ENCODE measurements at regions not wholly inside any gene's neighbourhood (a gene's known extent, or its start where the extent isn't known, plus 50 kb on each side); places are given as distances from the start of the nearest gene placed in this dataset.
"Not testable (repeated sequence)": the region's sequence is repeated elsewhere in the genome, so short reads cannot be mapped to it uniquely, and the experiment has no call there.

DNA sequence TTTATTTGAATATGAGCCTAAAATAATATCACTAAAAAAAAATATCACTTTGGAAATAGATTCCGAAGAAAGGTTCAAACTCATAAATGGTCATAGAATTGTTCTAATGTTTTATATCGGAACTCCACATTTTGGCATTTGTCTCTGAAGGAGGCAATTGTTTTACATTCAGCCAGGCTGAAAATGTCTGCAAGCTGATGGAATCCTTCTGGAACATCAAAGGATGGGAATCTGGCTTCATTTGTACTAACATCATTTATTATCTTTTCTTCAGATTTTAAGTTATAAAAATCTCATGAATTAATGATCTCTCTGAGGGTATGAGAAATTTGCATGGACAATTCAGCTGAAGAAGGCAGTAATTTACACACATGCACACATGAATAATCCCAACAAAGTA is 251.4 kb upstream of the RGMA start:
- DNase-seq = no peak

DNA sequence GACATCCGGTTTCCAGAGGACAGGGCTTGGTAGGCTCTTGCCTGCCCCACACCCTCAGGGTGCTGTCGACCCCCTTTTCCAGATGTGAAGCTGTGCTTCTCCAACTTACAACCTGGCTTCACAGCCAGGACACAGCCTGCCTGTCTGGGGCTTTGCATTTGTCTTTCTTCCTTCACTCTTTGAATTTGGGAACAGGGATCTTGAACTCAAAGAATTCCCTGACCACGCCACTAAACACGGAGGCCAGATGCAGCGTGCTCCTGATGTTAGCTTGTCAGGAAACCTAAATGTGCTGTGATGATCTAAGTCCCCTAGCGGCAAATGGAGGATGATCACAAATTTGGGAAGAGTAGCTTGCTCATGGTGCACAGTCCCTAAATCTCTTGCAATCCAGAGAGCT is 244.8 kb upstream of the RGMA start:
- DNase-seq = no peak

DNA sequence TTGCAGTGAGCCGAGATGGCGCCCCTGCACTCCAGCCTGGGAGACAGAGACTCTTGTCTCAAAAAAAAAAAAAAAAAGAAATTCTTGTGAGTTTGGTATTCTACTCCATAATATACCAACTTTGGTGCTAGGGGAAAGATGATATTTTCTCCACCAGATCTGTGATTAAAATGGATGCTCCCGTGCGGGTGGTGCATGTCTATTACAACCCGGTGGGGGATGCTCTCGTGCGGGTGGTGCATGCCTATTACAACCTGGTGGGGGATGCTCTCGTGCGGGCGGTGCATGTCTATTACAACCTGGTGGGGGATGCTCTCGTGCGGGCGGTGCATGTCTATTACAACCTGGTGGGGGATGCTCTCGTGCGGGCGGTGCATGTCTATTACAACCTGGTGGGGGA is 244.1 kb upstream of the RGMA start:
- DNase-seq = not testable (repeated sequence)

DNA sequence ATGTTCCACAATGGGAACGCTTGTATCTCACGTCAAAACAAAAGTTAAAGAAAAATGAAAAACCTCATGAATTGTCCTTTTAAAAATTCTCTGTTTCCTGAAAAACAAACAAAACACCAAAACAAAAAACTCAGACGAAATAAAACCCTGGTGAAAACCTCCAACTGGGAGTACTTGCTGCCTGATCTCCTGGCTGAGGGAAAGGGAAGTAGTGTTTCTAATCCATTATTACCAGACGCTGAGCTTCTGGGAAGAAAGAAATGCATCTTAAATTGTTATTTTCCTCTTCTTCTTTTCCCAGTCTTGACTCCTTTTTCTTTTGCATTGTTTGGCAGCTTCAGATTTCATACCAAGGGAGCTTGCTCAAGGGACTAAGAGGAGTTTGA is 243.2 kb upstream of the RGMA start:
- DNase-seq = no peak

DNA sequence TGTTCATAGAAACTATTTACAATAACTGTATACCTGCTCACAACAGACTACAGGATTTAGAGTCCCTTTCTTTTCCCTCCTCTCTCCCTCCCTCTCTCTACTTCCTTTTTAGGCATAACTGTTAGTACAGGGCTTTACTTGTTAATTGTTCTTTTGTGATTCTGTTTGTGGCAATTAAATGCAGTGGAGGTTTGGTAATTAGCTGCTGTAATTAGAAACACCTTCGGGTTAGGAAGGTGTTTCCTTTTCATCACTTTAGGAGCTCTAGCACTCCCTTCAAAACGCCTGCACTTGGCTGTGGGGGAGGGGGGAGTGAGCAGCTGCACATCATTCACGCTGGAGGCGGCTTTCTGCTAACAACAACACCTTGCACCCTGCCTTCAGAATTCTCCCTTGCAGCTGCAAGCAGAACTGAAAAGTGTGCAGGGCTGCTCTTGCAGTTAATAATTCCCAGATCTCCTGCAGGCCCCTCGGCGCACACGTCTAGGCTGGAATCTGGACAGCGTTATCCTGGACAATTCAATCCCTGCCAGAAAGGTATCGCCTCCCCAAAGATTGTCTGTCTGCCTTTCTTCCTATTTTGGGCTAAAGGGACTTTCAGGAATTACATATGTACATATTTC is 242.6 kb upstream of the RGMA start:
- no peak for DNase-seq

DNA sequence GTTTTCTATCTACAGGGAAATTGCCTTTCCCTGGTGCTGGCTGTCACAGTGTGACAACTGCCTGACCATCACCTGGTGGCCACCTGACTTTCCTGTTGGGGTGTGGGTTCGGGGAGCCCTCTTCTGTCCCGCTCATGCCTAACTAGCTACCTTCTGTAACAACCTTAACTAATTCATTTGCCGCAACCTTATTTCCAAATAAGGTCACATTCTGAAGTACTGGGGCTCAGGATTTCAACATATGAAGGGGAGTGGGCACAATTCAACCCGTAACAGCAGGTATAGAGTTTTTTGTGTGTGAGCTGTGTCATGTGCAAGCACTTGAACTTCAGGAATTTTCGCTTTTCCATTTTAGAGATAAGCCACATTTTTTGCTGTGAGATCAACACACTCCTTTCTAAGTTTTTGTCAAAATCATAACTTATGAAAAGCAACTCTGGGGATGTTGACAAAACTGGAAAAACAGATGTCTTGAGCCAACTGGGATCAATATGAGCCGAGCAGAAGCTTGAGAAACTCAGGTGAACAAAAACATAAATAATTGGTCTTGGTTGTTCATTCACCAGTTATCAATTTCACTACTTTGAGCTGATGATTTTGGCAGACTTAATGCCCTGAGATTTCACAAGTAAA is 242.0 kb upstream of the RGMA start:
- no peak for DNase-seq

DNA sequence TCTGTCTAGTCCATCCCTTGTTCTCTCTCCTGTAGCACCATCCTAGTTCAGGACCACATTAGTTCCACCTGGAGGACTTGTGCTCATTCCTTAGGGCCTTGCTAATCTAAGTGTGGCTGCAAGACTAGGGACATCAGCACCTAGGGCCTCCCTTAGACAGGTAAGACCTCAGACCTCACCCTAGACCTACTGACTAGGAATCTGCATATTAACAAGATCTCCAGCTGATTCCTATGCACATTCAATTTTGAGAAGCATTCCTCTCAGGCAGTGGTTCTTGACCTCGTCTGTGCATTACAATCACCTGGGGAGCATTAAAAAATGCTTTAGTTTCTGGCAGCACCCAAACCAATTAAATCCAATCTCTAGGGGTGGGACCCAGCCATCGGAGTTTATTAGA is 238.4 kb upstream of the RGMA start:
- no peak for DNase-seq

DNA sequence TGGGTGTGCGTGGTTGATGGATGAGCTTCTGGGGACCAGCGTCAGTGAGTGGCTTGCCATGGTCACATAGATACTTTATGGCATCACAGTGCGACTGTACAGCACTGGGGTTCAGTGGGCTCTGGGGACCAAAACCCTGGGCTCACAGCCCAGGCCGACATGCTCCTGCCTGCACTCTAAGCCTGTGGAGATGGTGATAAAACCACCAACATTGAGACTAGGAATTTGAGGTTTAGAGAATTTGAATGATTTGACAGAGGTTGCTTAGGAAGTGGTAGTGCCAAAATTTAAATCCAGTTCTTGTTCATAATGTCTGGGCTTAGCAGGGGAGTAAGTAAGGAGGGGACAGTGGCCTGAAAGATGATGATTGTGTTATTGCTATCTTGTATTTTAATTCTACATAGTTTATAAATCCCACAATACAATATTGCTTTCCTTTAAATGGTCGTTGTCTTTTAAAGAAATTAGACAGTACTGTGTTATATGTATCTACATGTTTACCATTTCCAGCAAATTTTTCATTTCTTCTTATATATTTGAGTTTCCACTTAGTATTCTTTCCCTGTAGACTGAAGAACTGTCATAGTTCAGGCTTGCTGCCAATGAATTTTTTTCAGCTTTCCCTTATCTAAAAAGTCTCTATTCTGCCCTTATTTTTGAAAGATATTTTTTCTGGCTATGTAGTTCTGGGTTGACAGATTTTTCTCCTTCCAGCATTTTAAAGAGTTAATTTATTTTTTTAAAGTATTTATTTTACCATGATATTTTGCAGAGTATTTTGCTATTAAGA is 235.4 kb upstream of the RGMA start:
- DNase-seq = no peak

DNA sequence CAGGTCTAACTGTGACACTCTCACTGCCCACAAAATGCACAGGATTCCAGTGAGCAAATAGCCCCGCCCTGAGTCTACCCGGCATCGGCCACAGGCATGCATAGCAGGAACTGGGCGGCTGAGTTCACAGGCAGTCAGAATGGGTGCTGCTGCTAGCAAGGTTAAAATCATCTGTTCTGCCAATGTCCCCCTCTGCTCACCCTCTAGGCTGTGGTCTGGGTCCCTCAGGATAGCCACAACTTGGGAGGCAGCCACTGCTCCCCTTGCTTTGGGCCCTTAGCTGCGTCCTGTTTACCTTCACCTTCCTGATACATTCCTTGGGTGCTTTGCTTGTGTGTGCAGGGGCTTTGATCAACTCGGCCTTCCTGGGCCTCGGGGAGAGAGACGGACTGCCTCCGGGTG is 232.9 kb upstream of the RGMA start:
- no peak for DNase-seq

DNA sequence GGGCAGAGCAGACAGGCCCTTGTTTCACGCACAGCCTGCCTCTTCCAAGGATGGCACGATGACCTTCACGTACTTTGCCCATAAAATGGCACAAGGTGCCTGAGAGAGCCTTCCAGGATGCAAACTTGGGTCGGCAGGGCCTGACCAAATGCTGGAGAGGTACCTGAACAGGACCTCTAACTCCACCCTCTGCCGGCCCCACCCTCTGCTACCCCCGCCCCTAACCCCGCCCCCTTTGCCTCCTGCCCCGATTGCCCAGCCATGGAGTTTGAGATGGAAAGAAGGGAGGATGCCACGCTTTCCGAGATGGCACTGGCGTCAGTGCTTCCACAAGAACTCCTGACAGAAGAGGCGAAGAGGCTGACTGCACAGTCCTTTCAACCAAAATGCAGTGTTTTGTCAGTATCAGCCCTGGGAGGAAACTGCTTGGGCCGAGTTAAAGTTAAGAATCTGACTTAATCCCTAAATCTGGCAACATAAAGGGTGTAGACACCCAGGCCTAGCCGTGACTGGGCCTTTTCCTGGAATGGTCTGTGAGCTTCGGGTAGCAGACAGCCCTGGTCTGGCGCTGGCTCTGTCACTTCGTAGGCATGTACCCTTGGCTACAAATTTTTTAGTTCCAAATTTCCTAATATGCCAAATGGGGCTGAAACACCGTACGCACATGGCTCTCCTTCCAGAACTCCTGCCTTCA is 230.3 kb upstream of the RGMA start:
- DNase-seq = no peak

DNA sequence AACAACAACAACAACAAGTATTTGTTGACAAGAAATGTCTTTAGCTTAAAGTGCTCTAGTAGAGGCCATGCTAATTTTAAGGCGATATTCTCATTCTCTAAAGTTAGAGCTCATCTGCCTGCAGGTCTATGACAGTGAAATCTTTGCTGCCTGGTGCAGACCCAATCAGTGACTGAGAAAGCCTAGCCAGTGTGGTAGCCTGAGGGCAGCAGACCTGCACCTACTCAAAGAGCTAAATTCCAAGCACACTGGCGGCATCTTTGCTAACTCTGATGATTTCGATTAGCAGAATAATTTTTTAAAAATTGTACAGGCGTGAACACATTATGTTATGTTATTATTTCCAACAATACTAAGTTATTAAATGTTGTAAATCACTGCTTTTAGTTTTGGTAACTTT is 228.8 kb upstream of the RGMA start:
- no peak for DNase-seq

DNA sequence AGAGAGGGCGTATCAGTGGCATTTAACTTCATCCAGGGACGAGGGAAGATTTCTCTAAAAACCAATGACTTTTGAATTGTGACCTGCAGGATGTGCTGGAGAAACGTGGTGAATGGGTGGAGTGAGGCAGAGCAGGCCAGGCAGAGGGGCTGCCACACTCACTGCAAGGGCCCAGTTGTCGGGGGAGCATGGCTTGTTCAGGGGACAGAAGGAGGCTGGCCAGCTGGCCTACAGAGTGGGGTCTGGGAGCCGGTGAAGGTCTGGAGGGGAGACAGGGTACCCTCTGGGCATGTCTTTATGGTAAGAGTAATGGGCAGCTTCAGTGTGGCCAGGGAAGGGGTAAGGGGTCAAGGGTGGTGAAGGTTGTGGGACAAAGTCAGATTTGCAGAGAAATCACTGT is 225.2 kb upstream of the RGMA start:
- no peak for DNase-seq

DNA sequence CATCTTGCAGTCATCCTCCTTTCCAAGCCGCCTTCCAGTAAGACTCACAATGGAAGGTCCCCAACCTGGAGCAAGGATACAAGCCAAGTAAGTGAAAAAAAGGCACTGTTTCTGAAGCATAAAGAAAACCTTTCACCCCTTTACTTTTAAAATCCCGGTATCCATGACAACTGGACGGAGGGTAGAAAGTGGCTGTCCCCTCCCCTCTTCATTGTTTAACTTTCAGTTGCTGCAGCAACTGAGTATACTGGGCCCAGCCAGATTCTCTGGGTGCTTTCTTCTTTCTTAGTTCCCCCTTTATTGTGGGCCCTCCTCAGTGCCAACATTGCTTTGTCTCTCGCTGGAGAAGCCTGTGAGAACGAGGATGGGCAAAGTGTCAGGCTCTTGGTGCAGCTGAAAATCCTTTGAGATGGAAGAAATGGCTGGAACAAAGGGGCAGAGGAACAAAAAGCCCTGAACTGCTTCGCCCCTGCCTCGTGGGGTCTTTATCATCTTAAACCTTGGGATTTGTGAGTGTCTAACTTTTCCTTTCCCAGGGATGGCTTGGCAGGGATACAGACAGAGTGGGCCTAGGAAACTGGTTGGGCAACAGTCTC is 224.0 kb upstream of the RGMA start:
- DNase-seq = no peak

DNA sequence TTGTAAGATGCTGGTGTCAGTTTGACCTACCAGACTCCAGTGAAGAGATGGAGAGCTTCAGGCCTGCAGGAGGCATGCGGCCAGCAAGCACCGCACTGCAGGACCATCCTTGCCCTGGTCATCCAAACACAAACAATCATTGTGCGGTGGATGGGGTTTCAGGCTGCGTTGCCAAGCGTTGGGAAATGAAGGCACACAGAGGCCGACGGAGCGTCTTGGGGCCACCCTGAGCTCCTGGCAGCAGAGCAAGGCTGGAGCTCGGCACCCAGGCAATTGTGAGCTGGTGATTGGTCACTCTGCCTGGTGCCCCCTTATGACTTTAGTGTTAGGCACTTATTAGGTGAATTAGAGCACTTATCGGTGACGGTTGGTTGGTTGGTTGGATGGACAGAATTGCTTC is 222.6 kb upstream of the RGMA start:
- DNase-seq = no peak

DNA sequence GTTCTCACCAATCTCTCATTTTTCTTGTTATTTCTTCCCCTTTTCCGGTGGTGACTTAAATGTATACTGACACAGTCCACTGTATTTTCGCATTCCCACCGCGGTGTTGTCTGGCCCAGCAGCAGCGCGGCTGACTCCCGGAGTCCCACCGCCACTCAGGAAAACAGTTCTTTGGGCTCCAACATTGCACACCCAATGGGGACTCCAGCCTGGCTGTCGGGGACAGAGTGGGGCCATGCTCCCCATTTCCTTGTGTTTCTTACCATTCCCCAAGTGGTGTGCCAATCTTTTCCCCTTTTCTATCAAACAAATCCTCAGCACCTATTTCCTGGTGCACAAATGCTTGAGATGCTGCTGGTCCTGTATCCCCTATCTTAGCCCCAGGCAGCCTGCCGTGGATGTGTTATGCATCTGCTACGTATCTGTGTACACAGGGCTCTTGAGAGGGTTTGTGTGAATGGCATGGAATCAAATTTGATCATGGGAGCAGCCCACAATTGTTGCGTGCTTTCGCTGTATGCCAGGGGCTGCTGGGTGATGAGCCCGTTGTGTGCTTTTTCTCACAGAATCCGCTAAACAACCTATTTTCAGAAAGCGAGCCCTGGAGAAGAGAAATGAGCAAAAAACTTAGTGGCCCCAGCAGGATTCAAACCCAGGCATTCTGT is 219.1 kb upstream of the RGMA start:
- DNase-seq = no peak

DNA sequence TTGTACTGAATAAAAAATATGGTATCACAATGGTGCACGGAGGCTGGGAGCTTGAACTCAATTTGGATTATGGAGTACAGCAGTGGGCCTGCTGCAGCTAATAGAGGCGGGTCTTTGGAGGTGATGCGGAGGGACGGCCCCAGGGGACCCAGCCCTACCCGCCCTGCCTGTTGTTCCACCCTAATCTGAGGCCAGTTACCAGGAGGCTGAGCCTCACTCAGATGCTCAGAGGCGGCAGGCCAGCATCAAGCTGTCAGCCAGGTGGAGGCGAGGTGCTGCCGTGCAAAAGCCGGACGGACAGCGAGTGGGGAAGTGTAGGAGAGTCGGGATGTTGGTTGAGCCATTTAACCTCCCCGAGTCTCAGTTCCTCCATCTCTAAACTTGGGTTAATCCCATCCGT is 218.5 kb upstream of the RGMA start:
- no peak for DNase-seq

DNA sequence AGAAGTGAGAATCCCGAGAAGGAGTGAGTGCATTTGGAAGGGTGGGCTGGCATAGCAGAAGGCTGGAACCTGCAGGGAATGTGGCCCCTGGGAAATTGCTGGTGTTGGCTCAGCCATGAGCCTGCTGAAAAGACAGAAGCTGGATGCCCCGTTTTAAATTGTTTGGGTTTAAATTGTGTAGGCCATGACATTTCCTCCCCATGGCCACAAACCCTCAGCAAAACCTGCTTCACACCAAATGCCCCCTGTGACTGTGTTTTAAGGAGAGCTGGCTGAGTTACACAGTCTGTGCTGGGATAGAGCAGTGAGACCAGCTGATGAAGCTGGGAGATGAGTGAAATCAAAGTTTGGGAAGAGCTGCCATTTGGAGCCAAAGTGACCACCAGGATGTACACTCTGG is 216.3 kb upstream of the RGMA start:
- DNase-seq = no peak

DNA sequence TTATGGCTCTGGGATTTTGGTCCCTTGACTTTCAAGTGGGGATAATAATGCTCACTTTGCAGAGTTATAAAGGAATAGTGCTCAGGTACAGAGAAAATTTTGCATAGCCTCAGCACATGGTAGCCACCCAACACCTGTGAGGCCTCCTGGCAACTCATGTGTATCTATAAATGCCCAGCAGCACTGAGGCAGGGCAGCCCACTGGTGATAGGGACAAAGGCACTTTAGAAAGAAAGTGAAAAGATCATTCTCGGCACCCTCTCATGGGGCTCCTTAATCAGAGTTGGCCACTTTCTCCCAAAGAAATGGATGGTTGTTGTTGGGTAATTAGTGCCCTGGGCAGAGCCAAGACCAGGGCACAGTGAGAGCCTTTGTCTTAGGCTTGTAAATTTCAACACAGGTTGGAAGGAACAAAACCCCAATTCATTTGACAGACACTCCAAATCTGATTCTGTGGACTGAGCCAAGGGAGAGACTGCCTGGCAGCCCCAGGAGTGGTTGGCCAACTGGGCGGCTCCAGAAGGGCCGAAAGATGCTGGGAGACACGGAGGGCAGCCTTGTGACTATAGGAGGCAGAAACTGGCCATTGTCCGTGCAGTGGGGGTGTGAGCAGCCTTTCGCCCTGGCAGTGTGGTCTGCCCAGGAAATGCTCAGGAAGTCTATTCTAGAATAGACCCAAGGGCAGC is 213.2 kb upstream of the RGMA start:
- no peak for DNase-seq

DNA sequence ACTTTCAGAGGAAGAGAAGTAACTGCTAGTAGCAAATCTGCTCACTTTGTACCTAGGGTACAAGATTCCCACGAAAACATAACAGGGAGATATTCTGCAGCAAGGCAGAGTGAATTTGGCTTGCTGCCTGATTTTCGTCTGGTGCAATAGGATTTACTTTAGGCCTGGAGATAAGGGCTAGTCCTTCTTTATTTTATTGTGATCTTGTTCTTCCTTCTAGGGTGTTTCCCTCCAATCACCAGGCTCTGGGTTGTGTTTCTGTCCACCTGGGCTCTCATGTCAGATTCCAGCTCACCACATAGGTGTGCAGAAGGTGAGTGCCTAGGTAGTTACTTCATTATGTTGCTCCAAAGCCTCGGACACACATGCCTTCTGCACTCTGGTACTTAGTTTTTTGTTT is 211.8 kb upstream of the RGMA start:
- DNase-seq = no peak

DNA sequence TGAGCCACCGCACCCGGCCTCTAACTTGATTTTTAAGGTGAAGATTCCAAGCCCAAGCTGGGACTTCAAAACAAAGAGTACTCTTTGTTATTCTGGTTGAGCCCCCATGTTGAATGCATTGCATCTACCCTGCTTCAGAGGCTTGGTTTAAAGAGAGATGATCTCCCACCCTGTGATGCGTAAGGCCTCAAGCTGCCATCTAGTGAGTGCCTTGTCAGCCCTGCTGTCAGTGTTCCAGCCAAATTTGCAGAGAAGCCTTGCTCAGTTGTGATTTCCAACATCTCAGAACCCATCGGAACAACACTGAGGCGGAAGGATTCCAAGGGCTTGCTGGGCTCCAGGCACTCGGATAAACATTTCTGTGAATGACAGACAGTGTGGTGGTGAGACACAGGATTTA is 210.7 kb upstream of the RGMA start:
- DNase-seq = no peak

DNA sequence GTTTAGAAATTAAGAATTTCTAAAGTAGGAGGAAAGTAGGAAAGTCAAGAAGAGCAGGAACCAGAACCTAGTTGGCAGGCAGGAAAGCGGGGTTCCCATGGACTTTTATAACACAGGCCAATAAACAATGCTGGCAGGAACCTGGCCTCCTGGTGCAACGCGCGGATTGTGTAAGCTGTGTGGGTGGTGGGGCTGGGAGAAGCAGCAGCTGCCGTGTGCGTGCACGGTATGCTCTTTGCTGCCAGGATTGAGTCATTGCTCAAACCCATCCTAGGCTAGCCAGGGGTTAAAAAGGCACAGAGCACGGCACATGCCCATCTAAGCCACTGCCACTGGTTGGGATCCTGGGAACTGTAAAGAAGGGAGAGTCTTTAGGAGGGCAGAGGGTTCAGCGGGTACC is 209.9 kb upstream of the RGMA start:
- no peak for DNase-seq

DNA sequence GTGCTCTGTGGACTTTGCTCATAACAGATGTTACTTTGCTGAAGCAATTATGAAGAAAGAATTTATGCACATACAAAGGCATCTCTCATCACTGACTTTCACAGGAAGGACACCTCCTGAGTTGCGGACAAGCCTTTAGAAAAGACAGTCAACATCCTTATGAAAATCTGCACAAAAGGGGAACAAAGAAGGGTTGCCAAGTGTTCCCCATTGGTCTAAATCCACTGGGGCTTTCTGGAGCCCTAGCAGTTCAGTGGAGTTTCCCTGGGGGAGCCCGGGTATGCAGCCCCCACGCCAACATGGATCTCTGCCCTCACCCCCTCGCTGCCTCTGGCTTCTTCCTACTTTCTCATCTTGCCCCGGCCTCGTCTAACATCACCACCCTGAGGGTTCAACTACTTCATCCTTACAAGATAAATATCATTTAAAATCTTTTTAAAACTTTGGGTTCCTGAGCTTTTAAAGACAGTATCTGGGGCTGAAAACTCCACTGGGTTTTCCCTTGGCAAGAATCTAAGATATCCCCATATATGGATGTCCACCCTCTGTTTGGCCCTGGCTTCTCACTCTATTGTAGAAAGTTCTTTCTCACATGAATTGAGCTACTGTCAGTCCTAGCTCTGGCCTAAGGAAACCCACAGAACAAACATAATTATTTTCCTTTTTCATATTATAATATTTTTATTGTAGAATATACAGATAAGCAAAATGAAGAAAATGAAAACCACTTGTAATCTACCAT is 207.9 kb upstream of the RGMA start:
- DNase-seq = no peak

Data from CD4-positive, alpha-beta T cell treated with Interleukin-17A for 4 hours (primary cell).